Omental fat pad (tissue), 3 donors: ENCODE measurements at regions not wholly inside any gene's neighbourhood (a gene's known extent, or its start where the extent isn't known, plus 50 kb on each side); places are given as distances from the start of the nearest gene placed in this dataset.

Source experiments
- ATAC-seq: fragments of 150-250 bp; one replicate; pipeline ENCODE4 v1.9.1; 2016; ENCODE audit warnings: mild to moderate bottlenecking, moderate library complexity; ENCODE audit not compliant: low FRiP score
- DNase-seq: peaks from one replicate; pipeline ENCODE4 v3.0.0-alpha.2; 2019; ENCODE audit warnings: low spot score
- CTCF ChIP-seq, 3 donors: fragments of 450-650 bp; IDR thresholded peaks; one replicate each; pipeline ENCODE4 v1.5.1; 2016 to 2017; ENCODE audit warnings: antibody characterized with exemption in 3 of 3, mild to moderate bottlenecking in 3 of 3, moderate library complexity in 2 of 3

DNA sequence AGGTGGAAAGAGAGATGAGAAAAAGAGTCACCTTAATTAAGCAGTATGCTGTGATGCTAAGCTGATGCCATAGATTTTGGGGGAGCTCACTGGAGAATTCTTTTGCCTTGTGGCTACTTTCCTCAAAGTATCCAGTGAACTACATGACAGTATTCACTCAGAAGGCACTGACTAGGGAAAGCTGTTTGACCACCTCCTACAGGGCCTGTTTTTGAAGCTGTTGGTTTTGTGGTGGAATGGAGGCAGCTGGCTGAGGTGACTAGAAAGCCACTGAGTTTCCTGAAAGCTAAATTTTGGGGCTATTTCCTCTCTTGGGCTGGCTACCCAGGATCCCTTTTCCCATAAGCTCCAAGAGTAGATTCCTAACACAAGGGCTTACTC is 124.8 kb upstream of the EOLA2 start:
- ATAC-seq (no peak), DNase-seq (no peak)
- TF ChIP-seq CTCF (IDR thresholded peaks at IDR 0.05): no peak

GRCh38 chrX:150063674-150064073 is 125.4 kb upstream of the EOLA2 start:
- TF ChIP-seq CTCF (IDR thresholded peaks at IDR 0.05): no peak
- ATAC-seq (no peak), DNase-seq (no peak)

DNA sequence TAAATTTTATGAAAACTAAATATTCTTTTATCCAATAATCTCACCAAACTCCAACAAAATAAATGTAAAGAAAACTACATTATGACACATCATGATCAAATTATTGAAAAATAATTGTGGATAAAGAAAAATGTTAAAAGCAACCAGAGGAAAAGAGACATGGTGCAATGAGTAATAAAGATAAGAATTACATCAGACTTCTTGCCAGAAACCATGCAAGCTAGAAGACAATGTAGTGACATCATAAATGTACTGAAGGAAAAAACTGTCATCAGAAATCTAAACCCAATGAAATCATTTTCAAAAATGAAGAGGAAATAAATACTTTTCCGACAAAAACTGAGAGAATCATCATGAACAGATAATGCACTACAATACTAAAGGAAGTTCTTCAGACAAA is 135.9 kb upstream of the EOLA2 start:
- ATAC-seq (no peak), DNase-seq (no peak)
- TF ChIP-seq CTCF (IDR thresholded peaks at IDR 0.05): no peak

DNA sequence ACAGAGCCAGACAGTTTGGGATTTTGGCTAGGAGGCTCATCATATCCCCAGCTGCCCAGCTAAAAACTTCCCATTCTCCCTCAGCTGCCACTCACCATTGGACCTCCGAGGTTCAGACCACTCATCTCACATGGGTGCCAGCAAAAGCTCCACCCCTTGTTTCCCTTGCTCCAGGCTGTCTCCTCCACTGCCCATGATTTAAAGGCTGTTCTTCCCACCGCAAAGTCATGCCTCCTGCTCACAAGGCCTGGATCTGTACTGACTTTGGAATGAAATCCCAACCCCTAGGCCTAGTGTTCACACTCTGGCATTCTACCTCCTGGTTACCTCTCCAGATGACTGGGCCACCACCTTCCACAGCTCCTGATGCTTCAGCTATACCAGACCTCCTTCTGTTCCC is 142.2 kb upstream of the EOLA2 start:
- no peak for ATAC-seq
- TF ChIP-seq CTCF (IDR thresholded peaks at IDR 0.05): no peak
- DNase-seq: no peak

- no peak for DNase-seq
- TF ChIP-seq CTCF (IDR thresholded peaks at IDR 0.05): no peak
- ATAC-seq: no peak
These were observed 142.8 kb upstream of the EOLA2 start for GRCh38 chrX:150081076-150081475.

DNA sequence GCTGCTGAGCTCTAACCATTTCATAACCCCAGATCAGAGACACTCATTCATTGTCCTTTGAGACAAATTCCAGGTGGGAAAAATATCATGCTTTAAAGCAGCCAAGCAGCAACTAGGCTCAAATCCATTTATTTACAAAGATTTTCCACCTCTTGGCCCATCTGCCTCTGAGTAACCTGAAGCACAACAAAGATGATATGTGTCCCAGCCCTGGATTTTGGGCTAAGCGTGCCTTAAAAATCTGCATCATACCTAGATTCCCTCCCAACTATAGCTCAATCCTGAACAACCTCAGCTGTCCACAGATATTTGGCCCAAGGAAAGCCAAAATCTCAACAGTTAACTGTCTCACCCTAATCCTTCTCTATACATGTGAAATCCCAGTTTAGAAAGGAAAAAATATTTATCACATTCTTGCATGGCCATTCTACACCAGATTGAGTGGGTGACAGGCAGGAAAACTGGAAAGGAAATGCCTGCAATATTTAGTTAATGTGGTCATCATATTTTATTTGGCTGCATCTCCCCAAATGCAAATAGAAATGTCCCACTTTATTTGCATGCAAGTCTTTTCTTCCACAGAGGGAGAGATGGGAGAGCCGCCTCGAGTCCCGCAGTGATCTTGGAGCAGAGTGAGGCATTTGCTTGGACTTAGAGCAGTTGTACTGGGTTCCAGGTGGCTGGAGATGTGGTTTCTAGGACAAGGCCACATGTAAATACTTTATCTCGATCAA is 146.4 kb upstream of the EOLA2 start:
- ATAC-seq: no peak
- no peak for TF ChIP-seq CTCF (IDR thresholded peaks at IDR 0.05)
- no peak for DNase-seq

- DNase-seq: no peak
- no peak for TF ChIP-seq CTCF (IDR thresholded peaks at IDR 0.05)
- no peak for ATAC-seq
These were observed 147.6 kb upstream of the EOLA2 start for GRCh38 chrX:150085881-150086280.
